Muscle of back (tissue), 3 donors: ENCODE measurements at regions not wholly inside any gene's neighbourhood (a gene's known extent, or its start where the extent isn't known, plus 50 kb on each side); places are given as distances from the start of the nearest gene placed in this dataset.

ENCODE experiments used
- DNase-seq, 3 donors: peaks; one replicate each; pipeline versions ENCODE4 v3.0.0 to v3.0.0-alpha.2; 2013

- no peak for DNase-seq
Measured at GRCh38 chr14:87000081-87000480, 992.9 kb downstream of the GALC start.

DNA sequence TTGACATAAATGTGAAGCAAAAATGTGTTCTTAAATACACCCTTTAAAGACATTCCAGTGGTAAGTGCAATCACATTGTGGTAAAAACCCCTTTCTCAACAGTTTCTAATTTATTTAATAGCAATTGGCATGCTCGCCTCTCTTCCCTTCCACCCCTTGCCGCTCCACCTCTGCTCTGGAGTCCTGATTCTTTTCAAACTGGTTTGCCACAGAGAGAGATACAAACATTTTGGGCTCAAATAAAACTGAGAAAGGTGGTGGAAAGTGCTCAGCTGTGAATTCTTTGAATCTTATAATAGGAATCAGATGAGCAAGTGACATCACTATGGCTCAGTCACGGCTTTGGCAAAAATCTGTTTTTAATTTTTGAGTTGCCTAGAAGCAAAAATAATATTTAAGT is 993.9 kb downstream of the GALC start:
- DNase-seq = peak; percentile 27 to 73 (median 46)

GRCh38 chr14:86997271-86997670 is 995.7 kb downstream of the GALC start:
- no peak for DNase-seq

DNA sequence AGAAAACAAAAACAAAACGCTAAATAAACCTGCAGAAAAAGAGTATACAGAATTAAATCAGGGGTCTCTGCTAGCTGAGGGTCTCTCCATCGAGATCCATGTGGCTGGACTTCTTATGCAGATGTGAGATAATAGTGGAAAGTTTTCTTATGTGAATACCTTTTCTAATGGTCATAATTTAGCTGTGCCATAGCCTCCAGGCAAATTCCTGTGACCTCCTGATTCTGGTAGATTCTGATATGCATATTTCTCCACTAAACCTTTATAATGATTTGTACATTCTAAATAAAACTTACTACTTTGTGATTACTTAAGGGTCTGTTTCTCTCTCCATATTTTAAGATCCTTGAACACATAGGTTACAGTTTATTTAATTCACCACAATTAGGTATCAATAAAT is 1002.6 kb downstream of the GALC start:
- DNase-seq = no peak

GRCh38 chr14:86989285-86989684 is 1003.7 kb downstream of the GALC start:
- no peak for DNase-seq

- DNase-seq = no peak
Measured at GRCh38 chr14:86987966-86988365, 1005.0 kb downstream of the GALC start.

DNA sequence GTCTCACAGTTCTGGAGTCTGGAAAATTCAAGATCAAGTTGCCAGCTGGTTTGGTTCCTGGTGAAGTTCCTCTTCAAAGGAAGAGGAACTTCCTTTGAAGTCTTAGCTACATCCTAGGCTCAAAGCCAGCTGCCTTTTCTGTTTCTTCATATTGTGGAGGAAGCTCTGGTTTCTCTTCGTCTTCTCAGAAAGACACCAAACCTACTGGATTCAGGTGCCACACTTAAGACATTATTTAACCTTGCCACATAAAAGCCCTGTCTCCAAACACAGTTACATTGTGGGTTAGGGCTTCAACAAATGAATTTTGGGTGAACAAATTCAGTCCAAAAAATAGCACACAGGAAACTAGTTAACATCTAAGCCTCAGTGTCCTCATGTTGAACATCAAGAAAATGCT is 1019.8 kb downstream of the GALC start:
- DNase-seq = no peak

DNA sequence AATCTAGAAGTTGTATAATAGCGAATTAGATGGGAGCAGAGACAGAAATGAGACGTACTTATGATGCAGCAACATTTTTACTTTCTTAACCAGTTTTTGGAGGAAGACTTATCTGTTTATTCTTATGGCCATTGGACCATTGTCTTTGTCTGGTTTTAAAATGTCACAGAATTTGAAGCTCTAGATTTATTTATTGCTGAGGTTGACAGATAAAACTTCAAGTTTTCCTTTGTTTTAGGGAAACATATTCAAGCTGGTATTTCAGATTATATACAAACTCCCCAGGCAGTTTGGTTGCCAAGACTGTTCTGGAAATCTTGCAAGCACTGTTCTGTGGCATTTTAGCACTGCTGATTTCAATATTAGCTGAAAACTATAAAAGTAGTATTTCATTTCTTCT is 1021.7 kb downstream of the GALC start:
- DNase-seq = no peak

DNA sequence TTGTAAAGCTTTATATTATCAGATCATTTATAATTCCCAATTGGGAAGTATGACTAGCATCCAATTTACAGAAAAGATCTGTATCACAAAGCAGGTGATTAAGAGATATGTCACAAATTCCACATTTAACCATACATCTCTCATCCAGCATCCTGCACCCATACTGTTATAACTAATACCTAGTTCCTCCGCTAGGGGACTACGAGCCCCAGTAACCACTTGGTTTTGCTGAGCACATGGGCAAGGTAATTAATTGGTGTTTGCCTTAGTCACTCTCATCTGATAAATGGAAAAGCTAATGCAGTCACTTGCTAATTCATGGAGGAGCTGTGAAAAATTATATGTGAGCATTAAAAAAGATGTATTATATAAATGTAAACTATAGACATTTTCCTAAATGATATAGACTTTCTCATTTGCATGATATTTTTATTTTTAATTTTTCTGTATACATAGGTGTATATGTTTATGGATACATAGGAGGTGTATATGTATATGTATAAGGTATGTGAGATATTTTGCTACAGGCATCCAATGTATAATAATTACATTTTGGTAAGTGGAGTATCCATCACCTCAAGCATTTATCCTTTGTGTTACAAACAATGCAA is 1031.8 kb downstream of the GALC start:
- DNase-seq = no peak

GRCh38 chr14:86955771-86956354 is 1037.1 kb downstream of the GALC start:
- DNase-seq = no peak

- no peak for DNase-seq
Measured at GRCh38 chr14:86954623-86955022, 1038.4 kb downstream of the GALC start.

DNA sequence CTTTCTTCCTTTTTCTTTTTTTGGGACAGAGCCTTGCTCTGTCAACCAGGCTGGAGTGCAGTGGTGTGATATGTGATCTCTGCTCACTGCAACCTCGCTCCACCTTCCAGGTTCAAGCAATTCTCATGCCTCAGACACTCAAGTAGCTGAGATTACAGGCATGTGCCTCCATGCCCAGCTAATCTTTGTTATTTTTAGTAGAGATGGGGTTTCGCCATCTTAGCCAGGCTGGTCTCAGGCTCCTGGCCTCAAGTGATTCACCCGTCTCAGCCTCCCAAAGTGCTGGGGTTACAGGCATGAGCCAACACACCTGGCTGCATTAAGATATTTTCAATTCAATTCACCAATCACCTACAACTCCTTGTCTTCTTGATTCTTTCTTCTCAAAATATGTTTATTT is 1046.5 kb downstream of the GALC start:
- no peak for DNase-seq

DNA sequence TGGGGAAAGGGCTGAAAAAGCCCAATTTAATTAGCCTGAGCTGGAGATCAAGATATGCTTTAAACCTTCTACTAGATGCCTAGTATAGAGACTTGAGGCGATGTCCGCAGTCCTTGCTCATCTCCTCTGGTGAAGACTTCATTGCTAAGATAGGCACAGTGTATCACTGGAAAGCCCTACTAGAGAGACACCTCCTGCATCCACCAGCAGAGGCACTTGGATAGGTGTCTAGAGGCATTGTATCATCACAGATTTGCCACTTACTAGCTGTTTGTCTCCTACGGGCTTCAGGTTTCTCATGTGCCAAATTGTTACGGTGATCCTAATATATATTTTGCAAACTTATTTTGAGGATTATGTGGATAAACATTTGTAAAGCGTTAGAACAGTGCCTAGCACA is 1048.5 kb downstream of the GALC start:
- DNase-seq = no peak

DNA sequence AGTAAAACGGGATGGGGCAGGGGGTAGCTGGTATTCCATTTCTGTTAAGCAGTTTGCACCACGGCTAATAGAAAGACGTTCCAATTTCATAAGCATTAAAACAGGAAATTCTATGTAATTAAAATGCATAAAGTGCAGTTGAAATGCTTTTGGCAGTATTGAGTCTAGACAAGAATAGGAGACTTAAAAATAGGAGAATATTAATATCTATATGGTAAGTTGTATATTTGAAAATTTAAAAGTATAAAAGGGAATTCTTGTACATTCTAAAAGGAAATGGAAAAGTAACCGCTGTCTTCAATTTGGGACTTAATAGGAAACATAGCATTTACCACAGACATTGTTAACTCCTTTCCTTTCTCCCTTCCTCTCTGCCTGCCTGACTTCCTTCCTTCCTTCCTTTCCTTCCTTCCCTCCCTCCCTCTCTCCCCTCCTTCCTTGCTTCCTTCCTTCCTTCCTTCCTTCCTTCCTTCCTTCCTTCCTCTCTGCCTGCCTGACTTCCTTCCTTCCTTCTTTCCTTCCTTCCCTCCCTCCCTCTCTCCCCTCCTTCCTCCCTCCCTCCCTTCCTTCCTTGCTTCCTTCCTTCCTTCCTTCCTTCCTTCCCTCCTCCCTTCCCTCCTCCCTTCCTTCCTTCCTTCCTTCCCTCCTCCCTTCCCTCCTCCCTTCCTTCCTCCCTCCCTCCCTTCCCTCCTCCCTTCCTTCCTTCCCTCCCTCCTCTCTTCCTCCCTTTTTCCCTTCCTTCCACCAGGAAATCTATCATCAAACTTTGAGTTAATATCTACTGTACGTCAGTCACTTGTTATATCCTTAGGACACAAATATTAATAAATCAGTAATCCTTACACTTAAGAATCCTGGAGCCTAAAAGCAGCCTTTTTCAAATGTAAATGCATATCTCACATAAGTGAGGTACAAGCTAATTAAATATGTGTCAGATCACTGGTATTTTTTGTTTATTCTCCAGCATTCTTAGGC is 1049.3 kb downstream of the GALC start:
- no peak for DNase-seq

GRCh38 chr14:86942936-86943335 is 1050.0 kb downstream of the GALC start:
- no peak for DNase-seq

DNA sequence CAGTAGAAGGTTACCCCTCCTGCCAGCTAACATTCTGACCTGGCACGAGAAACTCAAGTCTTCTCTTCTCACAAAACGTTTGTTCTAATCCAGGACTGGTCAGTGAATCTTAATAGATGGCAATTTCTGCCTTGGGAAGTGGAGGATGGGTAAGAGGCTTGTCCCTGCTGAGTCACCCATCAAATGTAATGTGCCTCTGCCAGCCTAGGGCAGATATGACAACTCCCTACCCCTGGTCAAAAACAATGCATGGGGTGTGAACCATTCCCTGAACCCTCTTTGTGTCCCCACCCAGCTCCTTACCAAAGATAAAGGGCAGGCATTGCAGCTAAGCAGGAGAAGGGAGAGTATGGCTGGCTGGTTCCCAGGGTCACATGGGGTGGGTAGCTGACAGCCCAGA is 1052.9 kb downstream of the GALC start:
- DNase-seq = no peak

- no peak for DNase-seq
Measured at GRCh38 chr14:86938320-86938719, 1054.7 kb downstream of the GALC start.

- no peak for DNase-seq
Measured at GRCh38 chr14:86936556-86936955, 1056.4 kb downstream of the GALC start.

DNA sequence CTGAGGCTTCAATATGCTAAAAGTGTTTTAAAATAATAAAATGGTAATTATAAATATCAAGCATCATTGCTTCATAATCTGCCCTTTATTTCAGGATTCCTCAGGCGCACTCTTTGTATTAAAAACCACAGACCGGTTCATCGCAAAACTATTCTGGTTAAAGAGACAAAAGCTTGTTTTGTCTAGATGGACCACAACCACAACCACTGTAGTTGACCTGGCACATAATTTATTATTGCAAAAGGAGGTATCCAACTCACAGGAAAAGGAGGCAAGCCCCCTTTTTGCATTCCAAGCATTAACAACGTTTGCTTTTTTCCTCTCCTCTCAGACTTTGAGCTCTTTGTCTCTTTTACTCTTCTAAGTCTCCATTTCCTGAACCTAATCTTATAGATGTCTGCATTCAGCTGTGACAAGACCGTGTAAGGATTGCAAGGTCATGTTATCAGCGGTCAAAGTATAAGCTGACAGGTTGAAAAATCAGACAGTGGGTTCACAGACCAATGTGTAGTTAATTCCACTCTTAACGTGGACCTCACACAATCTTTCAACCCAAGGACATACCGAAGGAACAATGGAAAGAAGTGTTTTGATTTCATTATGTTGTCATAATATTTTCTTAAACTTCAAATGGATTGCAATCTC is 1057.6 kb downstream of the GALC start:
- DNase-seq = peak in 1 of 3 donors; percentile 43

DNA sequence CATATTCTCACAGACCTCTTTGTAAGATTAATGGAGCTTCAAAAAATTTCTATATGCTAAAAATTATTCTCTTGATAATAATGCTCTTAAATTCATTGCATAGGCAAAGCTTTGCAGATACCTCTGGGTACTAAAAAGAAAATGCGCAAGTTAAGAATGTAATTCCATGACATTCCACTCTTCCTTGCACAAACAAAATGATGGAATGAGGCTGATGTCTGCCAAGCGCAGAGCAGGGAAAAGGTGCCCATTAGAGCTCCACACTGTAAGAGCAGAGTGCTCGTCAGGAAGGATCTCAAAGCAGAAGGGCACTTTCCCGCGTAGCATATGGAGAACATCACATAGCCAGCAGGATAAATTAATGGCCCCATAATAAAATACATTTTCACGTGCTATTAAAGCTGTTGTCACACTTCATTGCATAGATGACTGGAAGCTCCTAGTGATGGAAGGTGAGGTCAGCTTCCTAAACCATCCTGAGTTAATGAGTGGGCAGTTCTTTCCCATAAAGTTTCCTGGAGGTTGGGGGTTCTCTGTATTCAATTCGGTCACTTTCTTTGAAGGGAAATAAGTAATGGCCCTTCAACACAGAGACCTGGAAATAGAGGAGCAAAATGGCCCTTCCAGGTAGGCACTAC is 1058.9 kb downstream of the GALC start:
- no peak for DNase-seq

DNA sequence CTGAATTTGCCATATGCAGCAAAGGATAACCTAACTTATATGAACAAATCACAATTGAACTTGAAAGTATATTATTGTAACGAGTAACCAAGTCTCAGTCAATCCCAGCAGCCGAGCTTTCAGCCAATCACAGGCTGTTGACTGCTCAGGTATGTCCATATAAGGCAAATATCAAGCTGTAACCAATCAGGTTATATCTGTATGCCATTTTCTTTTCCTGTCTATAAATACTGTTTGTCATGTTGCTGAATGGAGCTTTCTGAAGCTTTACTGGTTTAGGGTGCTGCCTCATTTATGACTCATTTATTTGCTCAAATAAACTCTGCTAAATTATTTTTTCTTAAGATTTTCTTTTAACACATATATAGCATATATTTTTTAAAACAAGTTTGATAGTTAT is 1059.5 kb downstream of the GALC start:
- DNase-seq = no peak

DNA sequence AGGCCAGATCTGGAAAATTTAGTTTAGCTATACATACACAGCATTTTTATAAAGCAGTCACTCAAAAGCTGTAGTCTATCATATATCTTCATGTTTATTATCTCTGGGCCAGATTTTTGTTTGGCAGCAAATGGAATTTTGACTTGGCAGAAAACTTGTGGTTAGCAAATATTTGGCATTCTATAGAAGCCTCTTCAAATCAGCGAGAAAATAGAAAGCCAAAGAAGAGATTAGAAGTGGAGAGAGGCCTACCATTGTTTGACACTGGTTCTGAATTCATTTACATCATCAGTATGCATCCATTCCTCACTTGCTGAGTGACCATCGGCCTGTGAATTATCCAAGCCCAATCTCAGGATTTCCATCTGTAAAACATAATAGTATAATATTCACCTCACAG is 1077.6 kb downstream of the GALC start:
- DNase-seq = peak in 2 of 3 donors; percentile 32 to 67
